ENCODE measurements at regions not wholly inside any gene's neighbourhood (a gene's known extent, or its start where the extent isn't known, plus 50 kb on each side); places are given as distances from the start of the nearest gene placed in this dataset.

- DNase-seq (ENCODE audit: low spot score): peak; percentile 64
These were observed 53.8 kb upstream of the OTUD4 start for GRCh38 chr4:145234091-145234706.

- DNase-seq (ENCODE audit: low spot score): no peak
These were observed 51.7 kb upstream of the OTUD4 start for GRCh38 chr4:145231906-145232700.

GRCh38 chr4:145230726-145231125 lies 50.3 kb upstream of the OTUD4 start:
- no peak for DNase-seq (ENCODE audit: low spot score)

All from D341Med (cell line).